IPS DF 6.9 (cell line): ENCODE measurements at regions not wholly inside any gene's neighbourhood (a gene's known extent, or its start where the extent isn't known, plus 50 kb on each side); places are given as distances from the start of the nearest gene placed in this dataset.

ENCODE experiments used
- DNase-seq: peaks from one replicate; pipeline ENCODE4 v3.0.0-alpha.2; 2013; ENCODE audit warnings: low read depth, low spot score
- H3K27ac ChIP-seq: one replicate; pipeline ENCODE4 v1.5.1; 2013; ENCODE audit warnings: low read length, control low read depth
- H3K27me3 ChIP-seq: 2 replicates; pipeline ENCODE4 v1.6.1; 2013; ENCODE audit warnings: mild to moderate bottlenecking, low read length; ENCODE audit not compliant: control insufficient read depth, insufficient read depth
- H3K36me3 ChIP-seq: 2 replicates; pipeline ENCODE4 v1.6.1; 2013; ENCODE audit warnings: low read length; ENCODE audit not compliant: control insufficient read depth, insufficient read depth
- H3K4me1 ChIP-seq: 2 replicates; pipeline ENCODE4 v1.6.1; 2013; ENCODE audit warnings: low read length; ENCODE audit not compliant: control insufficient read depth, insufficient read depth
- H3K4me3 ChIP-seq: 2 replicates; pipeline ENCODE4 v1.5.1; 2013; ENCODE audit warnings: mild to moderate bottlenecking, low read length
- H3K9me3 ChIP-seq: 2 replicates; pipeline ENCODE4 v1.6.1; 2013; ENCODE audit warnings: low read length, inconsistent platforms; ENCODE audit not compliant: control insufficient read depth, insufficient read depth
- WGBS: extraction: QIAGEN DNeasy Blood & Tissue Kit; methylation state at CpG from one replicate; pipeline ENCODE4 v1.1.7; 2013; ENCODE audit warnings: mixed read lengths, missing lambda C conversion rate; ENCODE audit not compliant: insufficient read length, insufficient coverage; 5-methylcytosine and 5-hydroxymethylcytosine counted together

- no peak for DNase-seq
Measured at GRCh38 chrX:147559191-147559590, 352.5 kb upstream of the FMR1 start.

GRCh38 chrX:147565237-147565636 lies 346.5 kb upstream of the FMR1 start:
- no peaks in the 10 kb centered on the region for H3K36me3 ChIP-seq
- no peaks in the 10 kb centered on the region for H3K27me3 ChIP-seq
- no peak overlapping the region for H3K4me3 ChIP-seq
- no CpG with 5 or more reads among the region's 1 CpG for WGBS
- no peaks in the 10 kb centered on the region for H3K9me3 ChIP-seq
- H3K4me1 ChIP-seq = no peaks in the 10 kb centered on the region
- no peak overlapping the region for H3K27ac ChIP-seq
- no peak for DNase-seq

More at GRCh38 chrX:147559191-147559590, 352.5 kb upstream of the FMR1 start:
- Histone ChIP-seq H3K27me3 (no peaks in the 10 kb centered on the region), H3K36me3 (no peaks in the 10 kb centered on the region), H3K9me3 (no peaks in the 10 kb centered on the region), H3K4me3 (no peak overlapping the region), H3K4me1 (no peaks in the 10 kb centered on the region), H3K27ac (no peak overlapping the region)
- WGBS = no CpG with 5 or more reads among the region's 1 CpG

GRCh38 chrX:147570483-147570882 lies 341.2 kb upstream of the FMR1 start:
- no peaks in the 10 kb centered on the region; the same call in 1 of the 2 replicates for H3K9me3 ChIP-seq

GRCh38 chrX:147573266-147573665 lies 338.5 kb upstream of the FMR1 start:
- no CpG with 5 or more reads among the region's 4 CpGs for WGBS
- no peaks in the 10 kb centered on the region for H3K27me3 ChIP-seq
- DNase-seq = no peak

More at GRCh38 chrX:147570483-147570882, 341.2 kb upstream of the FMR1 start:
- no CpG with 5 or more reads among the region's 1 CpG for WGBS
- Histone ChIP-seq H3K4me1 (no peaks in the 10 kb centered on the region), H3K36me3 (no peaks in the 10 kb centered on the region), H3K4me3 (no peak overlapping the region), H3K27ac (no peak overlapping the region), H3K27me3 (no peaks in the 10 kb centered on the region)
- DNase-seq = no peak

GRCh38 chrX:147602176-147602696 lies 309.5 kb upstream of the FMR1 start:
- no peaks in the 10 kb centered on the region for H3K4me1 ChIP-seq
- H3K9me3 ChIP-seq = no peaks in the 10 kb centered on the region; the same call in 1 of the 2 replicates
- H3K27me3 ChIP-seq = no peaks in the 10 kb centered on the region
- DNase-seq = no peak
- no peak overlapping the region for H3K4me3 ChIP-seq
- no peak overlapping the region for H3K27ac ChIP-seq
- H3K36me3 ChIP-seq = no peaks in the 10 kb centered on the region
- WGBS = no CpG with 5 or more reads among the region's 3 CpGs

More at GRCh38 chrX:147573266-147573665, 338.5 kb upstream of the FMR1 start:
- no peaks in the 10 kb centered on the region for H3K4me1 ChIP-seq
- no peak overlapping the region for H3K4me3 ChIP-seq
- no peaks in the 10 kb centered on the region for H3K36me3 ChIP-seq
- no peak overlapping the region for H3K27ac ChIP-seq
- no peaks in the 10 kb centered on the region; the same call in 1 of the 2 replicates for H3K9me3 ChIP-seq

- WGBS = no CpG with 5 or more reads among the region's 5 CpGs
Measured at GRCh38 chrX:147626605-147627004, 285.1 kb upstream of the FMR1 start.

GRCh38 chrX:147635186-147635585 lies 276.5 kb upstream of the FMR1 start:
- WGBS = no CpG with 5 or more reads among the region's 1 CpG
- Histone ChIP-seq H3K36me3 (no peaks in the 10 kb centered on the region), H3K4me3 (no peak overlapping the region), H3K4me1 (no peaks in the 10 kb centered on the region), H3K27me3 (no peaks in the 10 kb centered on the region), H3K27ac (no peak overlapping the region), H3K9me3 (no peaks in the 10 kb centered on the region; the same call in 1 of the 2 replicates)
- no peak for DNase-seq

More at GRCh38 chrX:147626605-147627004, 285.1 kb upstream of the FMR1 start:
- H3K9me3 ChIP-seq = no peaks in the 10 kb centered on the region; the same call in 1 of the 2 replicates
- H3K27me3 ChIP-seq = no peaks in the 10 kb centered on the region
- no peak for DNase-seq
- H3K4me3 ChIP-seq = no peak overlapping the region
- H3K27ac ChIP-seq = no peak overlapping the region
- H3K4me1 ChIP-seq = no peaks in the 10 kb centered on the region
- no peaks in the 10 kb centered on the region for H3K36me3 ChIP-seq

- no peaks in the 10 kb centered on the region for H3K36me3 ChIP-seq
- H3K27me3 ChIP-seq = no peaks in the 10 kb centered on the region
- H3K27ac ChIP-seq = no peak overlapping the region
- DNase-seq = no peak
- WGBS = no CpG with 5 or more reads among the region's 7 CpGs
- H3K4me3 ChIP-seq = no peak overlapping the region
- H3K4me1 ChIP-seq = no peaks in the 10 kb centered on the region
- no peaks in the 10 kb centered on the region for H3K9me3 ChIP-seq
Measured at GRCh38 chrX:147637190-147637589, 274.5 kb upstream of the FMR1 start.

GRCh38 chrX:147646949-147647723 lies 264.6 kb upstream of the FMR1 start:
- no peaks in the 10 kb centered on the region for H3K9me3 ChIP-seq
- no peak overlapping the region for H3K27ac ChIP-seq
- no peak for DNase-seq
- H3K27me3 ChIP-seq = no peaks in the 10 kb centered on the region
- no peaks in the 10 kb centered on the region for H3K36me3 ChIP-seq
- 100% methylated on average over 1 of the region's 4 CpGs for WGBS
- no peaks in the 10 kb centered on the region; the same call in 1 of the 2 replicates for H3K4me1 ChIP-seq
- H3K4me3 ChIP-seq = no peak overlapping the region

- Histone ChIP-seq H3K9me3 (no peaks in the 10 kb centered on the region), H3K4me3 (no peak overlapping the region), H3K36me3 (no peaks in the 10 kb centered on the region), H3K27ac (no peak overlapping the region), H3K27me3 (no peaks in the 10 kb centered on the region), H3K4me1 (no peaks in the 10 kb centered on the region)
- no peak for DNase-seq
- WGBS = no CpG with 5 or more reads among the region's 2 CpGs
Measured at GRCh38 chrX:147675819-147676218, 235.9 kb upstream of the FMR1 start.
